ENCODE measurements at regions not wholly inside any gene's neighbourhood (a gene's known extent, or its start where the extent isn't known, plus 50 kb on each side); places are given as distances from the start of the nearest gene placed in this dataset.

- no peak for TF ChIP-seq ZNF274 (IDR thresholded peaks at IDR 0.05; ENCODE audit: low read length)
- no peak for TF ChIP-seq ZNF274 (tag by site-specific recombination; IDR thresholded peaks at IDR 0.05; ENCODE audit: borderline replicate concordance)
- TF ChIP-seq ZXDB (tag by site-specific recombination; IDR thresholded peaks at IDR 0.05) = no peak
- TF ChIP-seq, protein P1, sequence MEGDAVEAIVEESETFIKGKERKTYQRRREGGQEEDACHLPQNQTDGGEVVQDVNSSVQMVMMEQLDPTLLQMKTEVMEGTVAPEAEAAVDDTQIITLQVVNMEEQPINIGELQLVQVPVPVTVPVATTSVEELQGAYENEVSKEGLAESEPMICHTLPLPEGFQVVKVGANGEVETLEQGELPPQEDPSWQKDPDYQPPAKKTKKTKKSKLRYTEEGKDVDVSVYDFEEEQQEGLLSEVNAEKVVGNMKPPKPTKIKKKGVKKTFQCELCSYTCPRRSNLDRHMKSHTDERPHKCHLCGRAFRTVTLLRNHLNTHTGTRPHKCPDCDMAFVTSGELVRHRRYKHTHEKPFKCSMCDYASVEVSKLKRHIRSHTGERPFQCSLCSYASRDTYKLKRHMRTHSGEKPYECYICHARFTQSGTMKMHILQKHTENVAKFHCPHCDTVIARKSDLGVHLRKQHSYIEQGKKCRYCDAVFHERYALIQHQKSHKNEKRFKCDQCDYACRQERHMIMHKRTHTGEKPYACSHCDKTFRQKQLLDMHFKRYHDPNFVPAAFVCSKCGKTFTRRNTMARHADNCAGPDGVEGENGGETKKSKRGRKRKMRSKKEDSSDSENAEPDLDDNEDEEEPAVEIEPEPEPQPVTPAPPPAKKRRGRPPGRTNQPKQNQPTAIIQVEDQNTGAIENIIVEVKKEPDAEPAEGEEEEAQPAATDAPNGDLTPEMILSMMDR (tag by site-specific recombination; IDR thresholded peaks at IDR 0.05) = no peak
- TF ChIP-seq, protein P2, sequence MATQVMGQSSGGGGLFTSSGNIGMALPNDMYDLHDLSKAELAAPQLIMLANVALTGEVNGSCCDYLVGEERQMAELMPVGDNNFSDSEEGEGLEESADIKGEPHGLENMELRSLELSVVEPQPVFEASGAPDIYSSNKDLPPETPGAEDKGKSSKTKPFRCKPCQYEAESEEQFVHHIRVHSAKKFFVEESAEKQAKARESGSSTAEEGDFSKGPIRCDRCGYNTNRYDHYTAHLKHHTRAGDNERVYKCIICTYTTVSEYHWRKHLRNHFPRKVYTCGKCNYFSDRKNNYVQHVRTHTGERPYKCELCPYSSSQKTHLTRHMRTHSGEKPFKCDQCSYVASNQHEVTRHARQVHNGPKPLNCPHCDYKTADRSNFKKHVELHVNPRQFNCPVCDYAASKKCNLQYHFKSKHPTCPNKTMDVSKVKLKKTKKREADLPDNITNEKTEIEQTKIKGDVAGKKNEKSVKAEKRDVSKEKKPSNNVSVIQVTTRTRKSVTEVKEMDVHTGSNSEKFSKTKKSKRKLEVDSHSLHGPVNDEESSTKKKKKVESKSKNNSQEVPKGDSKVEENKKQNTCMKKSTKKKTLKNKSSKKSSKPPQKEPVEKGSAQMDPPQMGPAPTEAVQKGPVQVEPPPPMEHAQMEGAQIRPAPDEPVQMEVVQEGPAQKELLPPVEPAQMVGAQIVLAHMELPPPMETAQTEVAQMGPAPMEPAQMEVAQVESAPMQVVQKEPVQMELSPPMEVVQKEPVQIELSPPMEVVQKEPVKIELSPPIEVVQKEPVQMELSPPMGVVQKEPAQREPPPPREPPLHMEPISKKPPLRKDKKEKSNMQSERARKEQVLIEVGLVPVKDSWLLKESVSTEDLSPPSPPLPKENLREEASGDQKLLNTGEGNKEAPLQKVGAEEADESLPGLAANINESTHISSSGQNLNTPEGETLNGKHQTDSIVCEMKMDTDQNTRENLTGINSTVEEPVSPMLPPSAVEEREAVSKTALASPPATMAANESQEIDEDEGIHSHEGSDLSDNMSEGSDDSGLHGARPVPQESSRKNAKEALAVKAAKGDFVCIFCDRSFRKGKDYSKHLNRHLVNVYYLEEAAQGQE (tag by site-specific recombination; IDR thresholded peaks at IDR 0.05) = no peak
- TF ChIP-seq ZNF324 (tag by site-specific recombination; IDR thresholded peaks at IDR 0.05) = no peak
Measured at GRCh38 chr6:151186804-151187330, 52.9 kb upstream of the AKAP12 start.

Measured in HEK293 (cell line).